K562 (cell line): ENCODE measurements at regions not wholly inside any gene's neighbourhood (a gene's known extent, or its start where the extent isn't known, plus 50 kb on each side); places are given as distances from the start of the nearest gene placed in this dataset.
A peak's percentile ranks its signal among the peaks of the same experiment; 100 is the strongest.

ENCODE experiments used
- ATAC-seq: fragments of 200-7000 bp; cut with Tn5 transposase; 3 replicates; pipeline ENCODE4 v1.9.1; 2020; ENCODE audit warnings: moderate library complexity
- BruUV-seq: library from RNA; stranded (reverse); fragments of 400-500 nt; replicated peaks from 2 replicates; lab custom pipeline; 2021; lab: Mats Ljungman, UMichigan
- CTCF ChIA-PET: fragments of 300-600 bp; formaldehyde crosslinking; extraction: SDS; loops from one replicate; lab custom pipeline; 2021; ENCODE audit warnings: low intra/inter-chr PET ratio; lab: Yijun Ruan, JAX
- POLR2A ChIA-PET: fragments of 300-600, 350-650 bp; sonication (Branson Sonifier 250); formaldehyde crosslinking; extraction: SDS; loops from one replicate; lab custom pipeline; 2021; ENCODE audit warnings: antibody characterized with exemption, inconsistent platforms; lab: Yijun Ruan, JAX
- DNase-seq, 4 experiments: peaks; one replicate each; pipeline versions ENCODE4 v3.0.0 to v3.0.0-alpha.2; 2011 to 2018; ENCODE audit warnings: low spot score in 3 of 4, mixed read lengths in 3 of 4; ENCODE audit errors: extremely low read depth in 1 of 4
- FAIRE-seq: peaks from 2 replicates; lab custom pipeline; 2011; peaks lifted over from hg19 to GRCh38; lab: Jason Lieb, UNC
- H2AFZ ChIP-seq: 2 replicates; pipeline ENCODE4 v1.6.0; 2011; ENCODE audit warnings: low read depth, low read length, control low read depth, inconsistent platforms
- H3K27ac ChIP-seq: fragments of 200-600 bp; 3 replicates; pipeline ENCODE4 v1.8.0; 2011; ENCODE audit warnings: low read depth, mild to moderate bottlenecking, control low read depth, inconsistent platforms, low read length, moderate library complexity, mixed read lengths; ENCODE audit errors: extremely low read depth
- H3K27me3 ChIP-seq, 2 experiments: fragments of 300-600 bp in 1 of 2; 2 replicates in 1 of 2; 3 replicates in 1 of 2; pipeline versions ENCODE4 v1.6.0 to v1.8.0; 2011; ENCODE audit warnings: inconsistent platforms in 2 of 2, low read length in 2 of 2, mild to moderate bottlenecking in 1 of 2, mixed read lengths in 1 of 2, moderate library complexity in 1 of 2; ENCODE audit not compliant: control insufficient read depth in 2 of 2, insufficient read depth in 2 of 2
- H3K36me3 ChIP-seq: fragments of 300-600 bp; 3 replicates; pipeline ENCODE4 v1.8.0; 2011; ENCODE audit warnings: mild to moderate bottlenecking, low read length, inconsistent platforms; ENCODE audit not compliant: control insufficient read depth, insufficient read depth
- H3K4me1 ChIP-seq, 2 experiments: fragments of 200-600 bp in 1 of 2; replicated peaks in 1 of 2; 2 replicates in 1 of 2; 3 replicates in 1 of 2; pipeline versions ENCODE4 v1.5.1 to v1.8.0; 2011; ENCODE audit warnings: inconsistent platforms in 2 of 2, low read length in 2 of 2, mild to moderate bottlenecking in 1 of 2, mixed read lengths in 1 of 2, moderate library complexity in 1 of 2; ENCODE audit not compliant: control insufficient read depth in 2 of 2, insufficient read depth in 2 of 2
- H3K4me2 ChIP-seq: 2 replicates; pipeline ENCODE4 v1.6.1; 2011; ENCODE audit warnings: low read length, control low read depth, inconsistent platforms, mixed read lengths; ENCODE audit not compliant: insufficient read depth
- H3K4me3 ChIP-seq: fragments of 200-600 bp; sonication (generic), shearing (Covaris generic); 2 replicates; pipeline ENCODE4 v1.5.1; 2016; ENCODE audit warnings: control low read depth, inconsistent platforms
- H3K79me2 ChIP-seq: fragments of 200-600 bp; 3 replicates; pipeline ENCODE4 v1.8.0; 2011; ENCODE audit warnings: low read length, inconsistent platforms; ENCODE audit not compliant: control insufficient read depth, insufficient read depth
- H3K9ac ChIP-seq, 2 experiments: 2 replicates each; pipeline versions ENCODE4 v1.6.0 to v1.6.1; 2011; ENCODE audit warnings: low read depth in 2 of 2, low read length in 2 of 2, control low read depth in 1 of 2, inconsistent platforms in 1 of 2, mild to moderate bottlenecking in 1 of 2, mixed read lengths in 1 of 2; ENCODE audit not compliant: insufficient read depth in 1 of 2
- H3K9me1 ChIP-seq: one replicate; pipeline ENCODE4 v1.6.0; 2011; ENCODE audit warnings: inconsistent platforms, mild to moderate bottlenecking, low read length, moderate library complexity; ENCODE audit not compliant: control insufficient read depth, insufficient read depth
- H3K9me3 ChIP-seq: replicated peaks from 2 replicates; pipeline ENCODE4 v1.5.1; 2011; ENCODE audit warnings: low read depth, low read length, inconsistent platforms; ENCODE audit not compliant: control insufficient read depth, insufficient read depth
- H4K20me1 ChIP-seq: replicated peaks from 2 replicates; pipeline ENCODE4 v1.6.1; 2011; ENCODE audit warnings: low read length, inconsistent platforms, mixed read lengths; ENCODE audit not compliant: control insufficient read depth, insufficient read depth
- COPS2 ChIP-seq: fragments of 450-650 bp; conservative IDR thresholded peaks from 2 replicates; pipeline ENCODE4 v1.6.1; 2016; ENCODE audit warnings: mild to moderate bottlenecking, moderate library complexity
- ESRRA ChIP-seq: fragments of 450-650 bp; IDR thresholded peaks from 2 replicates; pipeline ENCODE4 v1.6.1; 2014; ENCODE audit warnings: low read depth, mild to moderate bottlenecking, moderate library complexity, borderline replicate concordance
- ESRRB ChIP-seq: fragments of 250-450 bp; sonication (Bioruptor Pico); IDR thresholded peaks from 2 replicates; pipeline ENCODE4 v1.5.0; 2020; ENCODE audit warnings: mild to moderate bottlenecking, moderate library complexity, borderline replicate concordance
- ETV6 ChIP-seq, 3 experiments: fragments of 150-350 bp in 1 of 3; sonication (generic) in 1 of 3; formaldehyde crosslinking in 1 of 3; IDR thresholded peaks; 2 replicates each; pipeline versions ENCODE4 v1.6.1 to v1.8.0; 2014 to 2022; ENCODE audit warnings: borderline replicate concordance in 2 of 3, low read depth in 2 of 3, antibody characterized with exemption in 1 of 3, low read length in 1 of 3, mild to moderate bottlenecking in 1 of 3, missing genetic modification reagents in 1 of 3
- GTF2F1 ChIP-seq: IDR thresholded peaks from 2 replicates; pipeline ENCODE4 v1.6.1; 2011; ENCODE audit warnings: low read depth, low read length, improper control_type of control experiment
- ILF3 ChIP-seq: fragments of 450-650 bp; IDR thresholded peaks from 2 replicates; pipeline ENCODE4 v1.6.1; 2018; ENCODE audit warnings: antibody characterized with exemption, mild to moderate bottlenecking, moderate library complexity, borderline replicate concordance
- MAX ChIP-seq: sonication (generic); formaldehyde crosslinking; IDR thresholded peaks from 2 replicates; pipeline ENCODE4 v1.9.0; 2022; ENCODE audit warnings: mild to moderate bottlenecking, missing genetic modification reagents
- POLR2A ChIP-seq: fragments of 450-650 bp; conservative IDR thresholded peaks from 2 replicates; pipeline ENCODE4 v1.6.1; 2016
- PTTG1 ChIP-seq: fragments of 450-650 bp; IDR thresholded peaks from 2 replicates; pipeline ENCODE4 v1.6.1; 2016; ENCODE audit warnings: low read depth, mild to moderate bottlenecking, missing genetic modification characterization, missing compliant biosample characterization
- RB1 ChIP-seq: fragments of 450-650 bp; IDR thresholded peaks from 2 replicates; pipeline ENCODE4 v1.6.1; 2017; ENCODE audit warnings: low read depth, mild to moderate bottlenecking
- SIN3B ChIP-seq: fragments of 450-650 bp; IDR thresholded peaks from 2 replicates; pipeline ENCODE4 v1.6.1; 2017; ENCODE audit warnings: low read depth, mild to moderate bottlenecking, moderate library complexity
- SPI1 ChIP-seq: IDR thresholded peaks from 2 replicates; pipeline ENCODE4 v1.6.1; 2011; ENCODE audit warnings: low read depth, low read length, control low read depth, borderline replicate concordance
- USF1 ChIP-seq: sonication (generic); formaldehyde crosslinking; IDR thresholded peaks from 2 replicates; pipeline ENCODE4 v1.9.0; 2022; ENCODE audit warnings: mild to moderate bottlenecking, missing genetic modification reagents
- ZBED1 ChIP-seq: IDR thresholded peaks from 2 replicates; pipeline ENCODE4 v1.6.1; 2014
- ZNF134 ChIP-seq: fragments of 250-450 bp; sonication (Bioruptor Pico); conservative IDR thresholded peaks from 2 replicates; pipeline ENCODE4 v1.4.0; 2020
- ZNF140 ChIP-seq: fragments of 250-450 bp; sonication (Bioruptor Pico); IDR thresholded peaks from 2 replicates; pipeline ENCODE4 v1.8.0; 2021; ENCODE audit warnings: moderate library complexity, mild to moderate bottlenecking, inconsistent platforms
- ZNF41 ChIP-seq: fragments of 250-450 bp; sonication (Bioruptor Pico); conservative IDR thresholded peaks from 2 replicates; pipeline ENCODE4 v1.4.0; 2020; ENCODE audit warnings: mild to moderate bottlenecking
- ZNF644 ChIP-seq: fragments of 200-800 bp; sonication (Bioruptor generic); IDR thresholded peaks from 2 replicates; pipeline ENCODE4 v1.6.1; 2016; ENCODE audit warnings: low read depth, missing genetic modification characterization, missing compliant biosample characterization
- WGBS: fragments of 100-300 bp; shearing (Covaris generic); methylation state at CpG from one replicate; pipeline ENCODE4 v1.1.6; 2016; ENCODE audit warnings: low coverage, mixed read lengths; ENCODE audit not compliant: insufficient coverage; ENCODE audit errors: missing lambda C conversion rate; 5-methylcytosine and 5-hydroxymethylcytosine counted together
- in situ Hi-C: fragments of 300-500 bp; cut with MboI; formaldehyde crosslinking; loops from 4 replicates; pipeline ENCODE4 v1.15.0; 2018; ENCODE audit warnings: inconsistent platforms, mixed read lengths
- intact Hi-C: fragments of 100-400 bp; cut with micrococcal nuclease; formaldehyde crosslinking; loops from 2 replicates; pipeline ENCODE4 v1.14.2; 2022

DNA sequence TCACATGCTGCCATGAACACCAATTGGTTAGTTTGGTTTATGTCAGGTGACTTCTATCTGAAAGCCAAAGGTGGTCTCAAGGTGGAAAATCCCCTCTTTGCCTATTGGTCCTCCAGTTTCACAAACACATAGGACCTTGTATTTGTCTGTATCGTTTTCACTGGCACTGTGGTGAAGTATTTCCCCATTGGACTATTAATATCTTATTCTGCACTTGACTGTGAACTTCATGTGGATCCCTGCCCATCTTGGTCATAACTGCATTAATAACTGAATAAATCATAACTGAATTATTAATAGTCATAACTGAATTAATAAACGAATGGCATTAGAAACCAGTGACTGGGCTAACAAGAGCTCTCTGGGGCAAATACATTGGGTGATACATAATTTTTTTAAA, 341.3 kb upstream of the ADAMTS9 start:
- CTCF ChIA-PET, result no interaction called here
- H3K9me1 ChIP-seq, result no peaks in the 10 kb centered on the region
- ATAC-seq (no peak), DNase-seq (no peak), FAIRE-seq (no peak)
- BruUV-seq, result no TSS peak
- WGBS, result 46% methylated on average over 2 of the region's 2 CpGs
- no peak overlapping the region for H3K4me2 ChIP-seq
- H3K9ac ChIP-seq, result no peak overlapping the region
- TF ChIP-seq SIN3B (no peak), ILF3 (no peak), ETV6 (IDR thresholded peaks at IDR 0.05; ENCODE audit: borderline replicate concordance in 1 of 2, low read depth in 2 of 2, low read length in 1 of 2) (no peak), ETV6 (CRISPR knock-in tag; IDR thresholded peaks at IDR 0.05; ENCODE audit: borderline replicate concordance) (no peak), ZBED1 (no peak), USF1 (CRISPR knock-in tag) (no peak), ZNF140 (no peak), POLR2A (no peak), ZNF134 (CRISPR knock-in tag) (no peak), ESRRA (no peak), PTTG1 (no peak), COPS2 (no peak), ZNF644 (tag) (no peak), GTF2F1 (no peak), ZNF41 (CRISPR knock-in tag) (no peak), SPI1 (no peak), RB1 (no peak), MAX (CRISPR knock-in tag) (no peak), ESRRB (CRISPR knock-in tag) (no peak)
- no peaks in the 10 kb centered on the region for H3K9me3 ChIP-seq
- H3K27ac ChIP-seq, result no peak overlapping the region
- POLR2A ChIA-PET, result no interaction called here
- intact Hi-C loops (no loop called here), in situ Hi-C loops (no loop called here)
- no peaks in the 10 kb centered on the region for H4K20me1 ChIP-seq
- H3K4me3 ChIP-seq, result no peak overlapping the region
- no peaks in the 10 kb centered on the region for H3K36me3 ChIP-seq
- 0 out of 2 replicates have a peak overlapping the region, but pooled peaks have one; percentile 9 for H2AFZ ChIP-seq
- H3K79me2 ChIP-seq, result no peaks in the 10 kb centered on the region
- H3K27me3 ChIP-seq, result no peaks in the 10 kb centered on the region
- H3K4me1 ChIP-seq, result peaks cover 0 to 17% of the 10 kb centered on the region in 2 experiments; a peak in 2 of 5 replicates
